Nephron progenitor cell (in vitro differentiated cells): ENCODE measurements at regions not wholly inside any gene's neighbourhood (a gene's known extent, or its start where the extent isn't known, plus 50 kb on each side); places are given as distances from the start of the nearest gene placed in this dataset.

ENCODE experiments used
- DNase-seq: peaks from one replicate; pipeline ENCODE4 v3.0.0; 2021
- H3K27ac Mint-ChIP-seq: 2 replicates; pipeline ENCODE4 v1.8.0; 2021; ENCODE audit warnings: mild to moderate bottlenecking, moderate library complexity, mixed read lengths
- H3K27me3 Mint-ChIP-seq: 2 replicates; pipeline ENCODE4 v1.8.0; 2021; ENCODE audit warnings: mild to moderate bottlenecking, low read depth, mixed read lengths; ENCODE audit not compliant: poor library complexity
- H3K36me3 Mint-ChIP-seq: 2 replicates; pipeline ENCODE4 v1.8.0; 2021; ENCODE audit warnings: low read depth, mixed read lengths
- H3K4me1 Mint-ChIP-seq: 2 replicates; pipeline ENCODE4 v1.8.0; 2021; ENCODE audit warnings: mixed read lengths
- H3K4me3 Mint-ChIP-seq: 2 replicates; pipeline ENCODE4 v1.8.0; 2021; ENCODE audit warnings: mild to moderate bottlenecking, moderate library complexity, mixed read lengths
- H3K9me3 Mint-ChIP-seq: 2 replicates; pipeline ENCODE4 v1.8.0; 2021; ENCODE audit warnings: mild to moderate bottlenecking, moderate library complexity, mixed read lengths
- CTCF ChIP-seq: fragments of 200-600 bp; sonication (generic); IDR thresholded peaks from 2 replicates; pipeline ENCODE4 v1.5.0; 2021; ENCODE audit warnings: antibody characterized with exemption

- no peaks in the 10 kb centered on the region for H3K36me3 Mint-ChIP-seq
- no peaks in the 10 kb centered on the region for H3K9me3 Mint-ChIP-seq
- H3K4me3 Mint-ChIP-seq, result no peak overlapping the region
- no peak for TF ChIP-seq CTCF
- H3K27ac Mint-ChIP-seq, result no peak overlapping the region
- DNase-seq, result no peak
- peaks cover 4% of the 10 kb centered on the region for H3K27me3 Mint-ChIP-seq
- H3K4me1 Mint-ChIP-seq, result no peaks in the 10 kb centered on the region
Observed at GRCh38 chr4:107255596-107255995, 219.5 kb upstream of the DKK2 start.

- H3K4me1 Mint-ChIP-seq, result no peaks in the 10 kb centered on the region
- no peak overlapping the region for H3K4me3 Mint-ChIP-seq
Observed at GRCh38 chr4:107255114-107255513, 219.0 kb upstream of the DKK2 start.

GRCh38 chr4:107253579-107254068 lies 217.5 kb upstream of the DKK2 start:
- Mint-ChIP-seq H3K27ac (no peak overlapping the region), H3K9me3 (no peaks in the 10 kb centered on the region), H3K4me3 (no peak overlapping the region), H3K27me3 (peaks cover 4% of the 10 kb centered on the region), H3K36me3 (no peaks in the 10 kb centered on the region), H3K4me1 (no peaks in the 10 kb centered on the region)
- no peak for DNase-seq
- TF ChIP-seq CTCF, result no peak

More at GRCh38 chr4:107255114-107255513, 219.0 kb upstream of the DKK2 start:
- Mint-ChIP-seq H3K9me3 (no peaks in the 10 kb centered on the region), H3K36me3 (no peaks in the 10 kb centered on the region), H3K27me3 (peaks cover 4% of the 10 kb centered on the region), H3K27ac (no peak overlapping the region)
- TF ChIP-seq CTCF, result no peak
- DNase-seq, result no peak

GRCh38 chr4:107253090-107253489 lies 217.0 kb upstream of the DKK2 start:
- Mint-ChIP-seq H3K36me3 (no peaks in the 10 kb centered on the region), H3K4me3 (no peak overlapping the region), H3K27me3 (peaks cover 4% of the 10 kb centered on the region), H3K9me3 (no peaks in the 10 kb centered on the region), H3K4me1 (no peaks in the 10 kb centered on the region), H3K27ac (no peak overlapping the region)
- TF ChIP-seq CTCF, result no peak
- DNase-seq, result no peak

GRCh38 chr4:107252571-107252970 lies 216.5 kb upstream of the DKK2 start:
- no peaks in the 10 kb centered on the region for H3K4me1 Mint-ChIP-seq
- H3K4me3 Mint-ChIP-seq, result no peak overlapping the region
- peaks cover 4% of the 10 kb centered on the region for H3K27me3 Mint-ChIP-seq
- H3K9me3 Mint-ChIP-seq, result no peaks in the 10 kb centered on the region
- no peaks in the 10 kb centered on the region for H3K36me3 Mint-ChIP-seq
- no peak overlapping the region for H3K27ac Mint-ChIP-seq
- TF ChIP-seq CTCF, result no peak
- DNase-seq, result no peak

GRCh38 chr4:107248571-107248970 lies 212.5 kb upstream of the DKK2 start:
- no peak for TF ChIP-seq CTCF
- Mint-ChIP-seq H3K4me3 (no peak overlapping the region), H3K27ac (no peak overlapping the region), H3K27me3 (no peaks in the 10 kb centered on the region), H3K4me1 (peaks cover 4% of the 10 kb centered on the region), H3K36me3 (no peaks in the 10 kb centered on the region), H3K9me3 (no peaks in the 10 kb centered on the region)
- DNase-seq, result no peak
